ENCODE measurements at regions not wholly inside any gene's neighbourhood (a gene's known extent, or its start where the extent isn't known, plus 50 kb on each side); places are given as distances from the start of the nearest gene placed in this dataset.

- H3K27me3 ChIP-seq (ENCODE audit: insufficient read depth, low read length): no peaks in the 10 kb centered on the region
- H3K9me3 ChIP-seq (ENCODE audit: low read depth, low read length): peaks cover 5% of the 10 kb centered on the region
- DNase-seq (ENCODE audit: insufficient read length, low spot score, missing footprints): no peak
- H3K79me2 ChIP-seq (ENCODE audit: insufficient read depth, low read length): no peaks in the 10 kb centered on the region
- H3K36me3 ChIP-seq (ENCODE audit: insufficient read depth, low read length): no peaks in the 10 kb centered on the region
- no peaks in the 10 kb centered on the region for H4K20me1 ChIP-seq (ENCODE audit: insufficient read depth, low read length)
- no peak for TF ChIP-seq CTCF (IDR thresholded peaks at IDR 0.05; ENCODE audit: extremely low read depth, low read depth, low read length)
- no peaks in the 10 kb centered on the region for H3K4me1 ChIP-seq (ENCODE audit: insufficient read depth, low read length)
- H3K27ac ChIP-seq (ENCODE audit: low read depth, low read length): no peak overlapping the region
- no peak overlapping the region for H3K4me3 ChIP-seq (ENCODE audit: insufficient read depth, low read length)
- H3K4me2 ChIP-seq (ENCODE audit: insufficient read depth, low read length): no peak overlapping the region
- no peak overlapping the region for H2AFZ ChIP-seq (ENCODE audit: low read length)
Measured at GRCh38 chr14:27148143-27148542, 550.3 kb upstream of the NOVA1 start.

- Histone ChIP-seq H3K4me2 (ENCODE audit: insufficient read depth, low read length) (no peak overlapping the region), H3K4me1 (ENCODE audit: insufficient read depth, low read length) (no peaks in the 10 kb centered on the region), H3K27ac (ENCODE audit: low read depth, low read length) (no peak overlapping the region), H3K4me3 (ENCODE audit: insufficient read depth, low read length) (no peak overlapping the region), H3K27me3 (ENCODE audit: insufficient read depth, low read length) (no peaks in the 10 kb centered on the region), H2AFZ (ENCODE audit: low read length) (no peak overlapping the region), H3K36me3 (ENCODE audit: insufficient read depth, low read length) (no peaks in the 10 kb centered on the region), H4K20me1 (ENCODE audit: insufficient read depth, low read length) (no peaks in the 10 kb centered on the region), H3K9me3 (ENCODE audit: low read depth, low read length) (peaks cover 3% of the 10 kb centered on the region), H3K79me2 (ENCODE audit: insufficient read depth, low read length) (no peaks in the 10 kb centered on the region)
- no peak for DNase-seq (ENCODE audit: insufficient read length, low spot score, missing footprints)
- no peak for TF ChIP-seq CTCF (IDR thresholded peaks at IDR 0.05; ENCODE audit: extremely low read depth, low read depth, low read length)
Measured at GRCh38 chr14:27164139-27164538, 566.3 kb upstream of the NOVA1 start.

GRCh38 chr14:27175489-27175888 is 577.7 kb upstream of the NOVA1 start:
- no peak overlapping the region for H3K4me3 ChIP-seq (ENCODE audit: insufficient read depth, low read length)
- H3K4me2 ChIP-seq (ENCODE audit: insufficient read depth, low read length): no peak overlapping the region
- no peak for TF ChIP-seq CTCF (IDR thresholded peaks at IDR 0.05; ENCODE audit: extremely low read depth, low read depth, low read length)
- H3K27ac ChIP-seq (ENCODE audit: low read depth, low read length): no peak overlapping the region
- H2AFZ ChIP-seq (ENCODE audit: low read length): no peak overlapping the region
- H4K20me1 ChIP-seq (ENCODE audit: insufficient read depth, low read length): no peaks in the 10 kb centered on the region
- no peaks in the 10 kb centered on the region for H3K4me1 ChIP-seq (ENCODE audit: insufficient read depth, low read length)
- no peak for DNase-seq (ENCODE audit: insufficient read length, low spot score, missing footprints)
- no peaks in the 10 kb centered on the region for H3K79me2 ChIP-seq (ENCODE audit: insufficient read depth, low read length)
- no peaks in the 10 kb centered on the region for H3K36me3 ChIP-seq (ENCODE audit: insufficient read depth, low read length)
- H3K27me3 ChIP-seq (ENCODE audit: insufficient read depth, low read length): no peaks in the 10 kb centered on the region
- H3K9me3 ChIP-seq (ENCODE audit: low read depth, low read length): peaks cover 2% of the 10 kb centered on the region

GRCh38 chr14:27181333-27181732 is 583.5 kb upstream of the NOVA1 start:
- TF ChIP-seq CTCF (IDR thresholded peaks at IDR 0.05; ENCODE audit: extremely low read depth, low read depth, low read length): no peak
- no peak for DNase-seq (ENCODE audit: insufficient read length, low spot score, missing footprints)
- peaks cover 3% of the 10 kb centered on the region for H3K9me3 ChIP-seq (ENCODE audit: low read depth, low read length)
- H3K4me2 ChIP-seq (ENCODE audit: insufficient read depth, low read length): no peak overlapping the region
- no peaks in the 10 kb centered on the region for H4K20me1 ChIP-seq (ENCODE audit: insufficient read depth, low read length)
- H3K36me3 ChIP-seq (ENCODE audit: insufficient read depth, low read length): no peaks in the 10 kb centered on the region
- H2AFZ ChIP-seq (ENCODE audit: low read length): no peak overlapping the region
- H3K27me3 ChIP-seq (ENCODE audit: insufficient read depth, low read length): no peaks in the 10 kb centered on the region
- no peak overlapping the region for H3K4me3 ChIP-seq (ENCODE audit: insufficient read depth, low read length)
- H3K4me1 ChIP-seq (ENCODE audit: insufficient read depth, low read length): no peaks in the 10 kb centered on the region
- H3K27ac ChIP-seq (ENCODE audit: low read depth, low read length): no peak overlapping the region
- H3K79me2 ChIP-seq (ENCODE audit: insufficient read depth, low read length): no peaks in the 10 kb centered on the region
